Colonic mucosa (tissue), 4 donors: ENCODE measurements at regions not wholly inside any gene's neighbourhood (a gene's known extent, or its start where the extent isn't known, plus 50 kb on each side); places are given as distances from the start of the nearest gene placed in this dataset.
A peak's percentile ranks its signal among the peaks of the same experiment; 100 is the strongest.

Experiments
- DNase-seq: peaks from one replicate; pipeline ENCODE4 v3.0.0-alpha.2; 2020
- H3K27ac ChIP-seq: fragments of 200-600 bp; one replicate; pipeline ENCODE4 v1.8.0; 2021
- H3K27me3 ChIP-seq: fragments of 200-600 bp; one replicate; pipeline ENCODE4 v1.8.0; 2021
- H3K36me3 ChIP-seq: fragments of 200-600 bp; one replicate; pipeline ENCODE4 v1.8.0; 2021
- H3K4me1 ChIP-seq: fragments of 200-600 bp; one replicate; pipeline ENCODE4 v1.8.0; 2021; ENCODE audit warnings: mild to moderate bottlenecking
- H3K4me3 ChIP-seq: fragments of 200-600 bp; one replicate; pipeline ENCODE4 v1.8.0; 2021
- H3K9ac ChIP-seq, 2 donors: one replicate each; pipeline ENCODE4 v1.7.0; 2013; ENCODE audit warnings: control low read depth in 2 of 2, low read depth in 2 of 2, low read length in 2 of 2
- H3K9me3 ChIP-seq: fragments of 200-600 bp; one replicate; pipeline ENCODE4 v1.8.0; 2021
- CTCF ChIP-seq: fragments of 200-600 bp; IDR thresholded peaks from one replicate; pipeline ENCODE4 v1.8.0; 2022; ENCODE audit warnings: antibody characterized with exemption, mild to moderate bottlenecking
- intact Hi-C: fragments of 100-400 bp; cut with DNase I; formaldehyde crosslinking; loops from one replicate; pipeline ENCODE4 v1.14.1; 2022
- donor health status: healthy.
- donor health status: DM: no; HTN: no; CAD: no.
- donor health status: DM: no; HTN: no; CAD: no.

DNA sequence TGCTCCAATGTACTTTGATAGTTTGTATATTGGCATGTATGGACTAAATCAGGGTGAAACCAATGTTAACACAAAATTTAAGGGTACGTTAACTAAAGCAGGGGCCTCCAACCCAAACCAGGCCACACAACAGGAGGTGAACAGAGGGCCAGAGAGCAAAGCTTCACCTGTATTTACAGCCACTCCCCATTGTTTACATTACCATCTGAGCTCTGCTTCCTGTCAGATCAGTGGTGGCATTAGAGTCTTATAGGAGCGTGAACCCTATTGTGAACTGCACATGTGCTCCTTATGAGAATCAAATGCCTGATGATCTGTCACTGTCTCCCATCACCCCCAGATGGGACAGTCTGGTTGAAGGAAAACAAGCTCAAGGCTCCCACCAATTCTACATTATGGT lies 62.0 kb upstream of the SCIN start:
- Histone ChIP-seq H3K4me1 (no peaks in the 10 kb centered on the region), H3K9me3 (no peaks in the 10 kb centered on the region), H3K4me3 (no peak overlapping the region), H3K27me3 (no peaks in the 10 kb centered on the region), H3K9ac (no peak overlapping the region), H3K36me3 (no peaks in the 10 kb centered on the region), H3K27ac (no peak overlapping the region)
- intact Hi-C loops, result no loop called here
- no peak for DNase-seq
- TF ChIP-seq CTCF, result no peak

GRCh38 chr7:12517451-12517850 lies 53.1 kb upstream of the SCIN start:
- Histone ChIP-seq H3K36me3 (no peaks in the 10 kb centered on the region), H3K27ac (no peak overlapping the region), H3K4me1 (no peaks in the 10 kb centered on the region), H3K4me3 (no peak overlapping the region), H3K27me3 (no peaks in the 10 kb centered on the region), H3K9me3 (no peaks in the 10 kb centered on the region), H3K9ac (no peak overlapping the region)
- DNase-seq, result no peak
- intact Hi-C loops, result no loop called here
- no peak for TF ChIP-seq CTCF

GRCh38 chr7:12518920-12519681 lies 51.4 kb upstream of the SCIN start:
- H3K36me3 ChIP-seq, result no peaks in the 10 kb centered on the region

GRCh38 chr7:12519682-12520009 lies 50.9 kb upstream of the SCIN start:
- intact Hi-C loops, result loop anchor here (10.0 kb wide), 1 partner anchor 745 kb away; no protein-coding TSS in a partner anchor
- no peaks in the 10 kb centered on the region for H3K9me3 ChIP-seq
- no peak for TF ChIP-seq CTCF

More at GRCh38 chr7:12518920-12519681, 51.4 kb upstream of the SCIN start:
- no peak for DNase-seq
- no peak overlapping the region for H3K27ac ChIP-seq
- H3K4me1 ChIP-seq, result no peaks in the 10 kb centered on the region
- intact Hi-C loops, result no loop called here
- peak; percentile 24 for TF ChIP-seq CTCF
- H3K4me3 ChIP-seq, result no peak overlapping the region
- no peaks in the 10 kb centered on the region for H3K9me3 ChIP-seq
- no peaks in the 10 kb centered on the region for H3K27me3 ChIP-seq
- H3K9ac ChIP-seq, result no peak overlapping the region

More at GRCh38 chr7:12519682-12520009, 50.9 kb upstream of the SCIN start:
- no peaks in the 10 kb centered on the region for H3K4me1 ChIP-seq
- no peaks in the 10 kb centered on the region for H3K27me3 ChIP-seq
- no peak for DNase-seq
- no peak overlapping the region for H3K9ac ChIP-seq
- no peaks in the 10 kb centered on the region for H3K36me3 ChIP-seq
- no peak overlapping the region for H3K27ac ChIP-seq
- no peak overlapping the region for H3K4me3 ChIP-seq
